ENCODE measurements at regions not wholly inside any gene's neighbourhood (a gene's known extent, or its start where the extent isn't known, plus 50 kb on each side); places are given as distances from the start of the nearest gene placed in this dataset.

DNA sequence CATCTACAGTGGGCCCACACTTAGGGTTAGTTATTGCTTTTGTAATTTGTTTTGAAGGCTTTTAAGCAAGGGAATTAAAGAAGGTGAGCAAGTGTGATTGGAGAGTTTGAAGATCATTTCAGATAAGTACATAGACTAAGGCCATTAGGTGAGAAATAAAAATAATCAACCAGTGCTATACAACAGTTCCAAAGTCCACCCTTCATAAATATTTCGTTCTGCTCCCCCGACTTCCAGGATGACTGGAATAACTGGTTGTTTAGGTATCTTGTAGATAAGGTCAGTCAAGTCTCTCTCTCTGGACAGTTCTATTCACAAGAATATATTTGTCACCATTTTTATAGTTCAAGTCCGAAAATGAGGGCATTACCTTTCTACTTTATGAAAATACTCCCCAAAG, 98.0 kb upstream of the MBL2 start:
- no peak for TF ChIP-seq CTCF (conservative IDR thresholded peaks at IDR 0.05)
- no peak for TF ChIP-seq EZH2 (IDR thresholded peaks at IDR 0.05; ENCODE audit: low read depth)
